IMR-90 (cell line): ENCODE measurements at regions not wholly inside any gene's neighbourhood (a gene's known extent, or its start where the extent isn't known, plus 50 kb on each side); places are given as distances from the start of the nearest gene placed in this dataset.

Experiments
- ATAC-seq: fragments of 200-7000 bp; cut with Tn5 transposase; 2 replicates; pipeline ENCODE4 v1.9.1; 2020; ENCODE audit warnings: low read depth, mild to moderate bottlenecking, moderate library complexity
- BruUV-seq: library from RNA; stranded (reverse); fragments of 400-500 nt; replicated peaks from 2 replicates; lab custom pipeline; 2021; lab: Mats Ljungman, UMichigan
- CTCF ChIA-PET: fragments of 300-600 bp; formaldehyde crosslinking; extraction: SDS; loops from one replicate; lab custom pipeline; 2021; ENCODE audit warnings: antibody characterized with exemption; lab: Yijun Ruan, JAX
- POLR2A ChIA-PET: fragments of 300-600 bp; sonication (Branson Sonifier 250); formaldehyde crosslinking; loops from one replicate; lab custom pipeline; 2022; ENCODE audit warnings: antibody characterized with exemption; ENCODE audit not compliant: unreplicated experiment; lab: Charles Lee
- DNase-seq: peaks from one replicate; pipeline ENCODE4 v3.0.0; 2013
- H2AFZ ChIP-seq: replicated peaks from 2 replicates; pipeline ENCODE3; 2013; ENCODE audit warnings: low read length, mild to moderate bottlenecking; ENCODE audit not compliant: poor library complexity
- H2AK5ac ChIP-seq: 2 replicates; pipeline ENCODE4 v1.6.1; 2013; ENCODE audit warnings: low read depth, low read length, inconsistent platforms
- H2AK9ac ChIP-seq: replicated peaks from 2 replicates; pipeline ENCODE3; 2013; ENCODE audit warnings: mild to moderate bottlenecking, low read depth, low read length, moderate library complexity; ENCODE audit not compliant: poor library complexity
- H2BK120ac ChIP-seq: 2 replicates; pipeline ENCODE4 v1.6.1; 2013; ENCODE audit warnings: low read depth, low read length, inconsistent platforms
- H2BK15ac ChIP-seq: 3 replicates; pipeline ENCODE4 v1.6.1; 2013; ENCODE audit warnings: low read depth, low read length, inconsistent platforms
- H2BK20ac ChIP-seq: 2 replicates; pipeline ENCODE4 v1.6.1; 2013; ENCODE audit warnings: low read depth, mild to moderate bottlenecking, inconsistent platforms, low read length, moderate library complexity
- H2BK5ac ChIP-seq: 2 replicates; pipeline ENCODE4 v1.6.1; 2013; ENCODE audit warnings: mild to moderate bottlenecking, low read depth, low read length, inconsistent platforms; ENCODE audit not compliant: poor library complexity, severe bottlenecking
- H3K14ac ChIP-seq: replicated peaks from 2 replicates; pipeline ENCODE4 v1.6.1; 2013; ENCODE audit warnings: low read depth, low read length, inconsistent platforms
- H3K18ac ChIP-seq: 2 replicates; pipeline ENCODE4 v1.6.1; 2013; ENCODE audit warnings: low read depth, low read length, control low read depth
- H3K23ac ChIP-seq: 2 replicates; pipeline ENCODE4 v1.6.1; 2013; ENCODE audit warnings: low read depth, low read length, inconsistent platforms
- H3K27ac ChIP-seq: 2 replicates; pipeline ENCODE4 v1.5.1; 2013; ENCODE audit warnings: mild to moderate bottlenecking, control low read depth, low read length; ENCODE audit not compliant: insufficient read depth
- H3K27me3 ChIP-seq: 2 replicates; pipeline ENCODE4 v1.6.1; 2013; ENCODE audit warnings: low read length; ENCODE audit not compliant: control insufficient read depth, insufficient read depth
- H3K36me3 ChIP-seq: 2 replicates; pipeline ENCODE4 v1.6.1; 2013; ENCODE audit warnings: low read length, mixed read lengths; ENCODE audit not compliant: control insufficient read depth, insufficient read depth
- H3K4ac ChIP-seq: 2 replicates; pipeline ENCODE4 v1.6.1; 2013; ENCODE audit warnings: low read depth, low read length, inconsistent platforms
- H3K4me1 ChIP-seq: 2 replicates; pipeline ENCODE4 v1.6.1; 2013; ENCODE audit warnings: low read length, mixed read lengths; ENCODE audit not compliant: control insufficient read depth, insufficient read depth
- H3K4me2 ChIP-seq: 2 replicates; pipeline ENCODE4 v1.6.1; 2013; ENCODE audit warnings: low read depth, mild to moderate bottlenecking, control low read depth, low read length, moderate library complexity
- H3K4me3 ChIP-seq: 2 replicates; pipeline ENCODE4 v1.5.1; 2013; ENCODE audit warnings: low read depth, mild to moderate bottlenecking, control low read depth, low read length, moderate library complexity; ENCODE audit not compliant: insufficient read depth
- H3K56ac ChIP-seq: 2 replicates; pipeline ENCODE4 v1.6.1; 2013; ENCODE audit warnings: low read length, inconsistent platforms; ENCODE audit not compliant: insufficient read depth; ENCODE audit errors: extremely low read depth
- H3K79me1 ChIP-seq, 2 experiments: 2 replicates each; pipeline ENCODE4 v1.6.1; 2013; ENCODE audit warnings: low read length in 2 of 2, inconsistent platforms in 1 of 2, low read depth in 1 of 2
- H3K9ac ChIP-seq: 2 replicates; pipeline ENCODE4 v1.6.1; 2013; ENCODE audit warnings: low read depth, low read length, control low read depth
- H3K9me1 ChIP-seq: 2 replicates; pipeline ENCODE4 v1.6.1; 2013; ENCODE audit warnings: low read length, inconsistent platforms; ENCODE audit not compliant: insufficient read depth
- H3K9me3 ChIP-seq: 2 replicates; pipeline ENCODE4 v1.6.1; 2013; ENCODE audit warnings: low read length; ENCODE audit not compliant: control insufficient read depth, insufficient read depth
- H4K20me1 ChIP-seq: 2 replicates; pipeline ENCODE4 v1.6.1; 2013; ENCODE audit warnings: low read length, inconsistent platforms; ENCODE audit not compliant: insufficient read depth
- H4K5ac ChIP-seq: 2 replicates; pipeline ENCODE4 v1.6.1; 2013; ENCODE audit warnings: mild to moderate bottlenecking, low read depth, low read length, control low read depth
- H4K8ac ChIP-seq, 2 experiments: 2 replicates each; pipeline ENCODE4 v1.6.1; 2013; ENCODE audit warnings: low read depth in 2 of 2, low read length in 2 of 2, control low read depth in 1 of 2, inconsistent platforms in 1 of 2
- H4K91ac ChIP-seq: 2 replicates; pipeline ENCODE4 v1.6.1; 2013; ENCODE audit warnings: low read depth, low read length, inconsistent platforms; ENCODE audit not compliant: insufficient read depth
- BHLHE40 ChIP-seq: fragments of 150-350 bp; IDR thresholded peaks from 2 replicates; pipeline ENCODE4 v1.6.1; 2016; ENCODE audit warnings: mild to moderate bottlenecking, low read depth, low read length
- CHD1 ChIP-seq: IDR thresholded peaks from 2 replicates; pipeline ENCODE4 v1.6.1; 2012; ENCODE audit warnings: low read depth, low read length, improper control_type of control experiment
- FOS ChIP-seq: fragments of 150-350 bp; IDR thresholded peaks from 2 replicates; pipeline ENCODE4 v1.6.1; 2016; ENCODE audit warnings: low read depth, low read length
- MAFK ChIP-seq: IDR thresholded peaks from 2 replicates; pipeline ENCODE4 v1.6.1; 2012; ENCODE audit warnings: low read depth, low read length, improper control_type of control experiment
- RCOR1 ChIP-seq: IDR thresholded peaks from 2 replicates; pipeline ENCODE4 v1.6.1; 2012; ENCODE audit warnings: mild to moderate bottlenecking, low read length, improper control_type of control experiment; ENCODE audit not compliant: insufficient replicate concordance
- WGBS, 2 experiments: methylation state at CpG; one replicate each; pipeline versions ENCODE4 v1.1.5 to v1.1.7; 2013; ENCODE audit warnings: missing lambda C conversion rate in 2 of 2; ENCODE audit not compliant: insufficient read length in 1 of 2; ENCODE audit errors: extremely low coverage in 2 of 2; 5-methylcytosine and 5-hydroxymethylcytosine counted together
- dilution Hi-C: fragments of 300-500 bp; cut with HindIII; formaldehyde crosslinking; loops from one replicate; pipeline ENCODE4 v1.14.3; 2018; ENCODE audit warnings: low sequenced_read_pairs; ENCODE audit not compliant: unreplicated experiment
- in situ Hi-C: fragments of 300-500 bp; cut with MboI; formaldehyde crosslinking; loops from 3 replicates; pipeline ENCODE4 v1.14.3; 2019; ENCODE audit warnings: low sequenced_read_pairs, inconsistent platforms, mixed read lengths
- intact Hi-C: fragments of 100-400 bp; cut with micrococcal nuclease; formaldehyde crosslinking; loops from 2 replicates; pipeline ENCODE4 v1.10.0; 2022
- TF ChIP-seq, protein P1 (sequence below): conservative IDR thresholded peaks from 2 replicates; pipeline ENCODE4 v1.5.1; 2012; ENCODE audit warnings: mild to moderate bottlenecking, low read depth, low read length, improper control_type of control experiment

DNA sequence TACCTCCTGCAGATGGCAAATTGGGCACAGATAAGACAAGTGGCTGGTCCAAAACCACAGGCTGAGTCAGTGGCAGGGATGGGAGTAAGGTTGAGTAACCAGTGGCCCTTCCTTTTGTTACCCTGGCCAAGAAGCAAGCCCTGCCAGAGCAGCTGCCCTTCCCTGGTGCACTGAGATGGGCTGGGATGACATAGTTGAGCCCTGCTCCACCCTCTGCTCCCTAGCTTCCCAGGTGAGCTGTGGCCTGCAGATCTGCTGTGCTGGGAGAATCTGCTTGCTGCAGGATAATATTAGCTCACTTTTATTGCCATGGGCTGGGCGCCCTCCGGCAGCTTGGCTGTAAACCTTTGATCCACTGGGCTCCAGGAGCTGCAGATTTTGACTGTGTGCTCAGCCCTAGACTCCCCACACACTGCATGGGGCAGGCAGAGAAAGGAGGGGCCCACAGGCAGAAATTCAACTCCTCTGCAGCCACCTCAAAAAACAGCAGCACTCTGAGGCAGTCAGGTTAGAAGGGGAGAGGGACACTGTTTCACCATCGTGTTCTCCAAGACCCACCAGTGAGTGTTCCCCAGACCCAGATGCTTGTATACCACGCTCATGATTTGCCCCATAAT, 101.8 kb downstream of the CBLN1 start:
- intact Hi-C loops: no loop called here
- no peak for DNase-seq
- BruUV-seq: no TSS peak

More for the DNA sequence above, 101.8 kb downstream of the CBLN1 start:
- Histone ChIP-seq H3K56ac (no peak overlapping the region), H4K5ac (no peak overlapping the region), H3K9ac (no peak overlapping the region), H3K4me1 (no peaks in the 10 kb centered on the region), H3K14ac (no peak overlapping the region), H3K27me3 (no peaks in the 10 kb centered on the region), H3K4ac (no peak overlapping the region), H3K79me1 (no peaks in the 10 kb centered on the region), H2AFZ (no peak overlapping the region), H3K18ac (no peak overlapping the region), H4K8ac (no peak overlapping the region), H2BK15ac (no peak overlapping the region), H2BK120ac (no peak overlapping the region), H3K36me3 (no peaks in the 10 kb centered on the region), H3K23ac (no peak overlapping the region), H2BK20ac (no peak overlapping the region), H2BK5ac (no peak overlapping the region), H2AK9ac (no peak overlapping the region), H3K27ac (no peak overlapping the region), H3K4me2 (no peak overlapping the region), H3K9me1 (no peaks in the 10 kb centered on the region), H3K4me3 (no peak overlapping the region), H4K20me1 (no peaks in the 10 kb centered on the region), H4K91ac (no peak overlapping the region), H2AK5ac (no peak overlapping the region), H3K9me3 (no peaks in the 10 kb centered on the region)
- ChIA-PET CTCF (no interaction called here), POLR2A (no interaction called here)
- in situ Hi-C loops (no loop called here), dilution Hi-C loops (no loop called here)
- 20% methylated on average over 1 of the region's 4 CpGs; no CpG with 5 or more reads in 1 of the 2 experiments for WGBS, 2 experiments
- ATAC-seq: no peak
- TF ChIP-seq CHD1 (no peak), FOS (no peak), RCOR1 (no peak), BHLHE40 (no peak), MAFK (no peak)
- TF ChIP-seq, protein P1, sequence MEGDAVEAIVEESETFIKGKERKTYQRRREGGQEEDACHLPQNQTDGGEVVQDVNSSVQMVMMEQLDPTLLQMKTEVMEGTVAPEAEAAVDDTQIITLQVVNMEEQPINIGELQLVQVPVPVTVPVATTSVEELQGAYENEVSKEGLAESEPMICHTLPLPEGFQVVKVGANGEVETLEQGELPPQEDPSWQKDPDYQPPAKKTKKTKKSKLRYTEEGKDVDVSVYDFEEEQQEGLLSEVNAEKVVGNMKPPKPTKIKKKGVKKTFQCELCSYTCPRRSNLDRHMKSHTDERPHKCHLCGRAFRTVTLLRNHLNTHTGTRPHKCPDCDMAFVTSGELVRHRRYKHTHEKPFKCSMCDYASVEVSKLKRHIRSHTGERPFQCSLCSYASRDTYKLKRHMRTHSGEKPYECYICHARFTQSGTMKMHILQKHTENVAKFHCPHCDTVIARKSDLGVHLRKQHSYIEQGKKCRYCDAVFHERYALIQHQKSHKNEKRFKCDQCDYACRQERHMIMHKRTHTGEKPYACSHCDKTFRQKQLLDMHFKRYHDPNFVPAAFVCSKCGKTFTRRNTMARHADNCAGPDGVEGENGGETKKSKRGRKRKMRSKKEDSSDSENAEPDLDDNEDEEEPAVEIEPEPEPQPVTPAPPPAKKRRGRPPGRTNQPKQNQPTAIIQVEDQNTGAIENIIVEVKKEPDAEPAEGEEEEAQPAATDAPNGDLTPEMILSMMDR: no peak
